GM18499 (cell line): ENCODE measurements at regions not wholly inside any gene's neighbourhood (a gene's known extent, or its start where the extent isn't known, plus 50 kb on each side); places are given as distances from the start of the nearest gene placed in this dataset.

ENCODE experiments used
- ATAC-seq: cut with Tn5 transposase; IDR thresholded peaks from one replicate; pipeline ENCODE4 v1.9.1; 2021; ENCODE audit warnings: moderate number of reproducible peaks; ENCODE audit not compliant: insufficient read depth, unreplicated experiment

DNA sequence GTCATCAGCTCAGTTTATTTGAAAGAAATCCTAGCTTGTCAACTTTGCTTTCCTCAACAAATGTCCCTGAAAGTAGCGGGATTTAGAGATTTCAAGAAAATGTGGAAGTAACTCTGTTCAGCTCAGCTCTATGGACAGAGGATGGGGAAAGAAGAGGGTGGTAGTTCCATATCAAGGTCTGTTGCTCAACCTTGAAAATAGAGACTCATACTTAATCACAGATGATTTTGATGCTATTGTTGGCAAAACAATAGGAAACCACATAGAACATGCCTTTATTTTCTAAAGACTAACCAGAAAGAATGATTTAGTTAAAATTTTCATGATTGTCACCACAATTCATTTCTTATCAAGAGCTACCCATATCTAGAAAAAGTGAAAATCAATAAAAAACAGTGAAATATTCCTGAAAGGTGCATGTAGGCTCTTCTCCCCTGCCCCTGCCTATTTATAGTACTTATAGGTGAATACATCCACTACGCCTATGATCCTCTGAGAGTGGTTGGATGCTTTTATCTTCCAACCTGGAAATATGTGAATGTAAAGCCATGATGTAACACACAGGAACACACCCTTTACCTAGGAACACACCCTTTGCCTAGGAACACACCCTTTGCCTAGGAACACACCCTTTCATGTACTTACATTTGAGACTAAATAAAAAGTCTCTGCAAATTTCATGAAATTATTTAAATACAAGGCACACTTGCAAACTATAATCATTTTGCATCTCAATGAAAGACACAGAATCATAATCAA, 65.8 kb downstream of the ETAA1 start:
- ATAC-seq, result no peak

GRCh38 chr2:67463810-67464209, 66.7 kb downstream of the ETAA1 start:
- ATAC-seq, result no peak

DNA sequence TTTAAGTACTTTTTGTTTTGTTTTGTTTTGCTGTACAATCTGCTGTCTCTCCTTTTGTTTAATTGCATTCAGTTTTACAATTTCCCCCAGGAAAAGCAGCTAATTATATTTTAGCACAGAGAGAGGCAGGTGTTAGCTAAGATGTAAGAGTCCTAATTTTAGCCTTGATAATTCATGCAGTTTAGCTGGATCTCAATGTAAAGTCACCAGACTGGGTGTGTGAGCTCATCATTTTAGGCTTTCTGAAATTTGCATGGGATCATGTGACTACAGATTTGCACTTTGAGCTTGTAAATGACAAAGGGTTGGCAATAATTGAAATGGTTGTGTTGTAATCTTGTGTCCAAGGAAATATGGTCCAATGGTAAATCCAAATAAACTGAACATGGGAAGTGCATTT, 68.5 kb downstream of the ETAA1 start:
- ATAC-seq, result no peak

DNA sequence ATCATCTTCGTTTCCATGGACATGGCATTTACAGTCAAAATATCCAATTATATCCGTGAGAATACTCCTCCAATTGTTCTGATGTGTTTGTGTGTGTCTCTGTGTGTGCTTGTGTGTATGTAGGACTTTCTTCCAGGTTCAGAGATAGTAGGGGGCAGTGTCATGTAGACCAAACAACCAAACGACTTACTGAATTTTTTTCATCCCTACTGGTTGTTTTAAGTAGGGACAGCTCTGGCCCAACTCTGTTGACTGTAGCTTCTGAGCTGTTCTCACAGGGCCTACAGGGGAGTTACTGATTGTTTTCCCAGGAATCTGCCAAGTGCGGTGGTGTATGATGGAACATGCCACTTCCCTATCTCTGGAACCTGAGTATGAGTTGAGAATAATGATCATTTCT, 69.6 kb downstream of the ETAA1 start:
- ATAC-seq, result no peak

DNA sequence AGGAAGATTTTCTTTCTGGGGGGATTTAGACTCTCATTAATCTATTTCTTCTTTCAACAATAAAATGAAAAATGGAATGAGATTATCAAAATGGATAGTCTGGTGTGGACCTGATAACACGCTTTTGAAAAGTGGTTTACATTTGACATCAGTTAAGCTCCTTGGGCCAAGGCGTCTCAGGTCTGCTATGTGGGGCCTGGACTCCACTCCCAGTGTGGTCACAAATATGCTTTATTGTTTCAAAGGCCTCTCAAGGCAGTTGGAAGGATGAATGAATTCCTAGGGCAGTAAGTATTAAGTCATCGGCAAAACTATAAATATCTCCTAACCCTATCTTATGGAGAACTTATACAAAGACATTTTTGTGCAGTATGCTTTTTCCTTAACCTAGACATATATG, 74.5 kb downstream of the ETAA1 start:
- no peak for ATAC-seq

- no peak for ATAC-seq
Observed at GRCh38 chr2:67476809-67477790, 80.0 kb downstream of the ETAA1 start.

GRCh38 chr2:67479261-67479660, 82.1 kb downstream of the ETAA1 start:
- ATAC-seq, result no peak

- ATAC-seq, result no peak
Observed at GRCh38 chr2:67485431-67485830, 88.3 kb downstream of the ETAA1 start.

DNA sequence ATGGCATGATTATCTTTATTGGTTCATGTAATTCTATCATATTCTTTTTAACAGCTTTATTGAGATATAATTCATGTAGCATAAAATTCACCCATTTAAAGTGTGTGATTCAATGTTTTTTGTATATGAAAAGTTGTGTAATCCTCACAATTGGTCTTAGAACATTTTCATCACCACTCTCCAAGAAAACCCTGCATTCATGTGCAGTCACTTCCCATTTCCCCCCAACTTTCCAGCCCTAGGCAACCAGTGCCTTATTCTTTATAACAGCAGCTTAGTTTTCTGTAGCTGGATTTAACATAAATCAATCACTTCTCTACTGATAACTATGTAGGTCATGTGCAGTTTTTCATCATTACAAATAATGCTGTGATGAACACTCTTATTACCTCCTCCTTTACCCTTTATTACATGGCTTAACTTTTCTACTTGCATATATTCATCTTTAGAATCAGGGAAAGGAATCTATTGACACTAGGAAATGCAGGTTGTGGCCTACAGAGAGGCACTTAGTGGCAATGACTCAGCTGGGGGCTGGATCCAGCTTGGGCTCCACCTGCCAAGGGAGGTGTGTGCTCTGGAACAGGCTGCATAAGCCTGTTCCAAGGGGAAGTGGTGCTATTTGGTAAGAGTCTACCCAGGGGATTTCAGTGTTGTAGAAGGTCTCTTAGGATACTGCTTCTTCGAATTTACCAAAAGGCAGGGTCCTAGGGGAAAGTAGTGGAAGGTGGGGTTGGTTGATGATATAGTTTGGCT, 89.1 kb downstream of the ETAA1 start:
- ATAC-seq, result no peak

- no peak for ATAC-seq
Observed at GRCh38 chr2:67487993-67488392, 90.9 kb downstream of the ETAA1 start.

- ATAC-seq, result no peak
Observed at GRCh38 chr2:67489396-67489795, 92.3 kb downstream of the ETAA1 start.

- no peak for ATAC-seq
Observed at GRCh38 chr2:67498931-67499330, 101.8 kb downstream of the ETAA1 start.

DNA sequence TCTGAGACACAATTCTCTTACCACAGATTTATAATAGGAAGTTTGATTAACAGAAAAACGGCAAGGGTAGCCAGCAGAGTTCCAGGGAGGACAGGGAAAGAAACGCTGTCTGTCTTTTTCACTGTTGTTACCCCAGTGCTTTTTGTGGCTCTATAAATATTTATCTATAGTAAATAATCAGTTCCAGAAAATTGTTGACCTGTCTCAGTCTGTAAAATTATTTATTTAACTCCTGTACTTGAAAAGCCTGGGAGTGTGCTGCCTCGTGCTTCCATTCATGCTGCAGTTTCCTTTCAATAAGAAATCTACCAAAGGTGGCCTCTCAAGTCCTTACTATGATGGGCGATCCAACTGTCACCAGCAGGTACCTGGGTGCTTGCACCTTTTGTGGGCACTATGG, 102.9 kb downstream of the ETAA1 start:
- no peak for ATAC-seq

- no peak for ATAC-seq
Observed at GRCh38 chr2:67500541-67500940, 103.4 kb downstream of the ETAA1 start.

- ATAC-seq, result no peak
Observed at GRCh38 chr2:67502346-67503065, 105.4 kb downstream of the ETAA1 start.

- ATAC-seq, result no peak
Observed at GRCh38 chr2:67503066-67503795, 106.1 kb downstream of the ETAA1 start.

DNA sequence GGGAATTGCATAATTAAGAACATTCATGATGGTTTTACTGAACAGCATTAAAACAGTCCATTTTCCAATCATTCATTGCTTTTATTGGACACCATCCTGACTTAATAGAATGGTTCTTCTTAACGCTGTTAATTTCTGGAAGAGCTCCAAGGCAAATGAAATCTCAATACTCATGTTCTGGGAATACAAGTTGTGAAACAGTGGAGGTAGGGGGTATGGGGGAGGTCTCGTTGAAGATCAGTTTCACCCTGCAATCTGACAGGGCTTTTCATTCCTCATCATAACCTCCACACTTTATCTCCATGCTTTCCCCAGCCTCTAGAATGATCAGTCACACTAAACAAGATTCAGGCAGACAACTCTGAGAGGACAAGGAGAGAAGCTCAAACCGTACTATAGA, 113.6 kb downstream of the ETAA1 start:
- no peak for ATAC-seq

GRCh38 chr2:67514515-67514914, 117.4 kb downstream of the ETAA1 start:
- no peak for ATAC-seq

- no peak for ATAC-seq
Observed at GRCh38 chr2:67515056-67515455, 117.9 kb downstream of the ETAA1 start.
